Hepatocyte (in vitro differentiated cells): ENCODE measurements at regions not wholly inside any gene's neighbourhood (a gene's known extent, or its start where the extent isn't known, plus 50 kb on each side); places are given as distances from the start of the nearest gene placed in this dataset.

Source experiments
- CTCF ChIP-seq: fragments of 200-600 bp; sonication (generic); IDR thresholded peaks from 2 replicates; pipeline ENCODE4 v1.5.1; 2016; ENCODE audit warnings: antibody characterized with exemption, mild to moderate bottlenecking; ENCODE audit not compliant: poor library complexity
- EZH2 ChIP-seq: fragments of 200-600 bp; sonication (generic); IDR thresholded peaks from 2 replicates; pipeline ENCODE4 v1.6.1; 2016; ENCODE audit warnings: antibody characterized with exemption, mild to moderate bottlenecking, borderline replicate concordance
- EZH2phosphoT487 ChIP-seq: fragments of 200-600 bp; sonication (generic); IDR thresholded peaks from one replicate; pipeline ENCODE4 v1.6.1; 2018; ENCODE audit warnings: antibody characterized with exemption, mild to moderate bottlenecking, low read depth, moderate library complexity; ENCODE audit not compliant: unreplicated experiment, severe bottlenecking

DNA sequence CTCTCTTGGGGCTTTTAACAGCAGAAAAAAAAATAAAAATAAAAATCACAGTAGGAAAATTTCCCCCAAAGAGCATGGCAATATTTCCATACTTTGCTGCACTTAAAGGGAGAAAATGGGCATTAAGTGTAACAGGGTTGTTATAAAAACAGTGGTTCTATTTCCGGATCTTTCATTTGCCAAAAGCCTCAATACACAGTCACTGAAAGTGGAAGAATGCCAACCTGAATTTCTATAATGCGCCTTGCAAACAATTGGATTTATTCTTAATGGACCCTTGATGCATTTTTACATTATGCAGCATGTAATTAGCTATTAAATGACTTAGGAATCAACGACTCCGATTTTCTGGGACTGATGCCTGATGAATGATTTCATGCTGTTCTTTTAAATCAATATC lies 127.6 kb upstream of the NANOS1 start:
- TF ChIP-seq CTCF (no peak), EZH2 (no peak), EZH2phosphoT487 (no peak)
